GM12872 (cell line): ENCODE measurements at regions not wholly inside any gene's neighbourhood (a gene's known extent, or its start where the extent isn't known, plus 50 kb on each side); places are given as distances from the start of the nearest gene placed in this dataset.

Source experiments
- TF ChIP-seq, protein P1 (sequence below): IDR thresholded peaks from 3 replicates; pipeline ENCODE4 v1.5.1; 2011; ENCODE audit warnings: low read depth, mild to moderate bottlenecking, low read length, moderate library complexity; ENCODE audit not compliant: insufficient read depth

DNA sequence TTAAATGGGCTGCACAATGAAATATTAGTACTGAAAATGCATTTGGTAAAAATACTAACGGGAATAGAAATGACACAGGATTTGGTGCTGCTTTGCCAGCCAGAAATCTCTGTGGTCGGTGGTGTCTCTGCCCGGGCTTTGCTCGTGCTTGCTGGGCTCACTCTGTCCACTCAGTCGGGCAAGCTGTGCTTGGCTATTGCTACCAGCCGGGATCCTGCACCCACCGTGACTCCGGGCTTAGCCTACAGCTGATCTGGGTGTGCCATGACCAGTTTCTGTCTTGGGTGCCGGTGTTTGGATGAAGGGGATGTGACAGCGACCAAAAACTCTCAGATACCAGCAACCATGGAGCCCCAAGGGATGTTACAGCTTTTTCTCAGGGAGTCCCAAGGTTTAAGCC lies 487.7 kb downstream of the TECRL start:
- TF ChIP-seq, protein P1, sequence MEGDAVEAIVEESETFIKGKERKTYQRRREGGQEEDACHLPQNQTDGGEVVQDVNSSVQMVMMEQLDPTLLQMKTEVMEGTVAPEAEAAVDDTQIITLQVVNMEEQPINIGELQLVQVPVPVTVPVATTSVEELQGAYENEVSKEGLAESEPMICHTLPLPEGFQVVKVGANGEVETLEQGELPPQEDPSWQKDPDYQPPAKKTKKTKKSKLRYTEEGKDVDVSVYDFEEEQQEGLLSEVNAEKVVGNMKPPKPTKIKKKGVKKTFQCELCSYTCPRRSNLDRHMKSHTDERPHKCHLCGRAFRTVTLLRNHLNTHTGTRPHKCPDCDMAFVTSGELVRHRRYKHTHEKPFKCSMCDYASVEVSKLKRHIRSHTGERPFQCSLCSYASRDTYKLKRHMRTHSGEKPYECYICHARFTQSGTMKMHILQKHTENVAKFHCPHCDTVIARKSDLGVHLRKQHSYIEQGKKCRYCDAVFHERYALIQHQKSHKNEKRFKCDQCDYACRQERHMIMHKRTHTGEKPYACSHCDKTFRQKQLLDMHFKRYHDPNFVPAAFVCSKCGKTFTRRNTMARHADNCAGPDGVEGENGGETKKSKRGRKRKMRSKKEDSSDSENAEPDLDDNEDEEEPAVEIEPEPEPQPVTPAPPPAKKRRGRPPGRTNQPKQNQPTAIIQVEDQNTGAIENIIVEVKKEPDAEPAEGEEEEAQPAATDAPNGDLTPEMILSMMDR = no peak

- TF ChIP-seq, protein P1 = no peak
Observed at GRCh38 chr4:63919636-63920365, 489.4 kb downstream of the TECRL start.

GRCh38 chr4:63906660-63907183 lies 502.5 kb downstream of the TECRL start:
- TF ChIP-seq, protein P1 = no peak

- TF ChIP-seq, protein P1 = no peak
Observed at GRCh38 chr4:63904201-63904600, 505.0 kb downstream of the TECRL start.

- TF ChIP-seq, protein P1 = no peak
Observed at GRCh38 chr4:63901304-63901703, 507.9 kb downstream of the TECRL start.

DNA sequence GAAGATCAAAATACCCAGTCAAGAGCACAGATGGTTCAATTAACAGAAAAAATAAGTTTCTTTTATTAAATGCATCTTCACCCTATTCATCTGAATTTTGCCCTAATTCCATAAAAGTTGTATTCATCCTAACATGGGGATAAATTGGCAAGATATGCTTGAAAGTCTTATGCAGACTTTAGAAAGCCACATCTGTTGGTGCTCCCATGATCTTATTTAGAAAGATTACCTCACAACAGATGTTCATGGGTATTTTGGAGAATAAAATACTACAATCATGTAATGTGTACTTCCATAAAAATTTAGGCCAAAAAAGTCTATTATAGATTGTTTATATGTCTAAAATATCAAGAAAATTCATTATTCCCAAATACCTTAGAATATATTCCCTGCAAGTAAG lies 510.3 kb downstream of the TECRL start:
- TF ChIP-seq, protein P1 = no peak

- TF ChIP-seq, protein P1 = no peak
Observed at GRCh38 chr4:63894161-63894560, 515.1 kb downstream of the TECRL start.
